ENCODE measurements at regions not wholly inside any gene's neighbourhood (a gene's known extent, or its start where the extent isn't known, plus 50 kb on each side); places are given as distances from the start of the nearest gene placed in this dataset.

DNA sequence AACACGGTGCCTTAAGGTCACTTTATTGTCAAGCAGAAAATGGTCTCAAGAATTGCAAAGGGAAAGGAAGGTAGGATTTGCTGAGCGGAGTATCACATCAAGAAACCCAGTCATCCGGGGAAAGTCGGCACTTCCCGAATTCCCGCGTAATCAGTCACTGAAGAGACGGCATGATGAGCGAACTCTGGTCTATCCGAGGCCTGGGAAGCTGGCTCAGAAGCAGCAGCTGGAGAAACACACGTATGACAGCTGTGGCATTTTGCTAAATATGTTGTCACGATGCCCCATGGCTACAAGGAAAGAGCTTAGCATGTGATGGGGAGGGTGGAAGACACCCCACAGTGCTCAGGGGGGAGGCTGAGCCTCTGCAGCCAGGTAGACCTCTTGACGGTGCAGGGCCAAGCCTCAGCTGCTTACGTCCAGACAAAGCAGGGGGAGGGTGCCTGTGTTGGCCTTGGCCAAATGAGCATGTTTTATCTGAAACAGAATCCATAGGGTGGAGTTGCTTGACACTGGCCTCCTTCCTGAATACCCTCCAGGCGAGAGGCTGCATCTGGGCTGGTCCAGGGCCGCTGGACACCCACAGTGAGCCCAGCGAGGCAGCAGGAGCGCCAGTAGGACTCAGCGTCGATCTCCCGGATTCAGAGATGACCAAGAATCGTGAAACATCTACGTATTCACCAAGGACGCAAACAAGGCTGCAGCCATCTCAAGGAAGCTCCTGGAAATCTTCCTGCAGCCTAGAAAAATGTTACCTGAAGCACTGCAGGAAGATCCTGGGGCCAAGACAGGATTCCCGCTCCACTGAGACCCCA is 118.8 kb upstream of the AFDN start:
- TF ChIP-seq POLR2AphosphoS5 (IDR thresholded peaks at IDR 0.05): no peak
- TF ChIP-seq, protein P1, sequence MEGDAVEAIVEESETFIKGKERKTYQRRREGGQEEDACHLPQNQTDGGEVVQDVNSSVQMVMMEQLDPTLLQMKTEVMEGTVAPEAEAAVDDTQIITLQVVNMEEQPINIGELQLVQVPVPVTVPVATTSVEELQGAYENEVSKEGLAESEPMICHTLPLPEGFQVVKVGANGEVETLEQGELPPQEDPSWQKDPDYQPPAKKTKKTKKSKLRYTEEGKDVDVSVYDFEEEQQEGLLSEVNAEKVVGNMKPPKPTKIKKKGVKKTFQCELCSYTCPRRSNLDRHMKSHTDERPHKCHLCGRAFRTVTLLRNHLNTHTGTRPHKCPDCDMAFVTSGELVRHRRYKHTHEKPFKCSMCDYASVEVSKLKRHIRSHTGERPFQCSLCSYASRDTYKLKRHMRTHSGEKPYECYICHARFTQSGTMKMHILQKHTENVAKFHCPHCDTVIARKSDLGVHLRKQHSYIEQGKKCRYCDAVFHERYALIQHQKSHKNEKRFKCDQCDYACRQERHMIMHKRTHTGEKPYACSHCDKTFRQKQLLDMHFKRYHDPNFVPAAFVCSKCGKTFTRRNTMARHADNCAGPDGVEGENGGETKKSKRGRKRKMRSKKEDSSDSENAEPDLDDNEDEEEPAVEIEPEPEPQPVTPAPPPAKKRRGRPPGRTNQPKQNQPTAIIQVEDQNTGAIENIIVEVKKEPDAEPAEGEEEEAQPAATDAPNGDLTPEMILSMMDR (IDR thresholded peaks at IDR 0.05 in 8 of 11, conservative IDR thresholded peaks at IDR 0.05 in 3 of 11): no peak
